GM23338 (cell line): ENCODE measurements at regions not wholly inside any gene's neighbourhood (a gene's known extent, or its start where the extent isn't known, plus 50 kb on each side); places are given as distances from the start of the nearest gene placed in this dataset.

Experiments used
- ATAC-seq: fragments of 200-7000 bp; cut with Tn5 transposase; 3 replicates; pipeline ENCODE4 v1.9.1; 2020
- DNase-seq: peaks from one replicate; pipeline ENCODE4 v3.0.0-alpha.2; 2015; ENCODE audit warnings: low spot score
- H2AFZ ChIP-seq: fragments of 200-600 bp; sonication (generic); 2 replicates; pipeline ENCODE4 v1.8.0; 2016; ENCODE audit warnings: antibody characterized with exemption, mild to moderate bottlenecking, moderate library complexity
- H3F3A ChIP-seq: fragments of 200-600 bp; sonication (generic); replicated peaks from 2 replicates; pipeline ENCODE4 v1.8.0; 2017; ENCODE audit warnings: antibody characterized with exemption, mixed run types, low read depth
- H3K27ac ChIP-seq: fragments of 200-600 bp; sonication (generic); 2 replicates; pipeline ENCODE4 v1.6.1; 2016; ENCODE audit warnings: low read depth
- H3K27me3 ChIP-seq: fragments of 200-600 bp; sonication (generic); 2 replicates; pipeline ENCODE4 v1.8.0; 2016; ENCODE audit warnings: mild to moderate bottlenecking, mixed run types, moderate library complexity; ENCODE audit not compliant: insufficient read depth
- H3K36me3 ChIP-seq: fragments of 200-600 bp; sonication (generic); 2 replicates; pipeline ENCODE4 v1.8.0; 2016; ENCODE audit warnings: mild to moderate bottlenecking; ENCODE audit not compliant: insufficient read depth
- H3K4me1 ChIP-seq: fragments of 200-600 bp; sonication (generic); 2 replicates; pipeline ENCODE4 v1.8.0; 2016; ENCODE audit warnings: mild to moderate bottlenecking, moderate library complexity; ENCODE audit not compliant: insufficient read depth
- H3K4me2 ChIP-seq: fragments of 200-600 bp; sonication (generic); 2 replicates; pipeline ENCODE4 v1.7.1; 2017; ENCODE audit warnings: mixed run types
- H3K4me3 ChIP-seq: fragments of 200-600 bp; sonication (generic); 2 replicates; pipeline ENCODE4 v1.6.1; 2016; ENCODE audit warnings: mixed run types
- H3K79me2 ChIP-seq: fragments of 200-600 bp; sonication (generic); replicated peaks from 2 replicates; pipeline ENCODE4 v1.8.0; 2017; ENCODE audit warnings: mild to moderate bottlenecking; ENCODE audit not compliant: insufficient read depth
- H3K9me2 ChIP-seq: fragments of 200-600 bp; sonication (generic); 2 replicates; pipeline ENCODE4 v1.8.0; 2017; ENCODE audit not compliant: insufficient read depth
- H4K20me1 ChIP-seq: fragments of 200-600 bp; sonication (generic); replicated peaks from 2 replicates; pipeline ENCODE4 v1.8.0; 2017; ENCODE audit warnings: mild to moderate bottlenecking; ENCODE audit not compliant: insufficient read depth
- H3K27ac Mint-ChIP-seq: 2 replicates; pipeline ENCODE4 v1.8.0; 2020; ENCODE audit warnings: inconsistent platforms, mild to moderate bottlenecking, moderate library complexity, mixed read lengths
- H3K27me3 Mint-ChIP-seq: 3 replicates; pipeline ENCODE4 v1.8.0; 2022; ENCODE audit warnings: low read depth, mild to moderate bottlenecking, moderate library complexity, mixed read lengths, inconsistent platforms; ENCODE audit not compliant: insufficient read depth, poor library complexity
- H3K36me3 Mint-ChIP-seq: 3 replicates; pipeline ENCODE4 v1.8.0; 2021; ENCODE audit warnings: low read depth, mild to moderate bottlenecking, inconsistent platforms, moderate library complexity, mixed read lengths
- H3K4me1 Mint-ChIP-seq: 3 replicates; pipeline ENCODE4 v1.8.0; 2020; ENCODE audit warnings: mild to moderate bottlenecking, inconsistent platforms, mixed read lengths
- H3K4me3 Mint-ChIP-seq: 3 replicates; pipeline ENCODE4 v1.8.0; 2021; ENCODE audit warnings: moderate library complexity, mild to moderate bottlenecking, inconsistent platforms, mixed read lengths
- H3K9me3 Mint-ChIP-seq: 3 replicates; pipeline ENCODE4 v1.8.0; 2020; ENCODE audit warnings: moderate library complexity, mild to moderate bottlenecking, inconsistent platforms, mixed read lengths
- CREB1 ChIP-seq: fragments of 250-450 bp; sonication (Bioruptor Pico); IDR thresholded peaks from 2 replicates; pipeline ENCODE4 v1.5.0; 2020; ENCODE audit warnings: low read depth, mild to moderate bottlenecking, moderate library complexity
- EZH2 ChIP-seq: fragments of 200-600 bp; sonication (generic); IDR thresholded peaks from one replicate; pipeline ENCODE4 v1.8.0; 2017; ENCODE audit warnings: antibody characterized with exemption, mild to moderate bottlenecking, low read depth; ENCODE audit not compliant: unreplicated experiment
- NANOG ChIP-seq: IDR thresholded peaks from 2 replicates; pipeline ENCODE4 v1.6.1; 2016; ENCODE audit warnings: antibody characterized with exemption, borderline replicate concordance
- POLR2AphosphoS5 ChIP-seq: IDR thresholded peaks from 2 replicates; pipeline ENCODE4 v1.6.1; 2016; ENCODE audit warnings: antibody characterized with exemption, low read depth
- REST ChIP-seq: IDR thresholded peaks from one replicate; pipeline ENCODE4 v1.6.1; 2018; ENCODE audit warnings: antibody characterized with exemption; ENCODE audit not compliant: unreplicated experiment
- STAT1 ChIP-seq: IDR thresholded peaks from one replicate; pipeline ENCODE4 v1.6.1; 2016; ENCODE audit warnings: antibody characterized with exemption; ENCODE audit not compliant: unreplicated experiment
- ZNF114 ChIP-seq: fragments of 250-450 bp; sonication (Bioruptor Pico); IDR thresholded peaks from 2 replicates; pipeline ENCODE4 v1.5.0; 2020; ENCODE audit warnings: mild to moderate bottlenecking, moderate library complexity
- ZNF331 ChIP-seq: fragments of 250-450 bp; sonication (Bioruptor Pico); IDR thresholded peaks from 2 replicates; pipeline ENCODE4 v1.5.0; 2020; ENCODE audit warnings: low read depth, mild to moderate bottlenecking, moderate library complexity

- no peaks in the 10 kb centered on the region for H3K27me3 ChIP-seq
- no peak overlapping the region for H3K27ac Mint-ChIP-seq
- DNase-seq (no peak), ATAC-seq (no peak)
- no peaks in the 10 kb centered on the region for H3K4me1 ChIP-seq
- H4K20me1 ChIP-seq = no peaks in the 10 kb centered on the region
- no peaks in the 10 kb centered on the region for H3K9me2 ChIP-seq
- H3K4me2 ChIP-seq = no peak overlapping the region
- H2AFZ ChIP-seq = no peak overlapping the region
- no peaks in the 10 kb centered on the region for H3K79me2 ChIP-seq
- H3K36me3 Mint-ChIP-seq = no peaks in the 10 kb centered on the region
- no peaks in the 10 kb centered on the region for H3K36me3 ChIP-seq
- no peak overlapping the region for H3K4me3 ChIP-seq
- no peak for TF ChIP-seq EZH2
- no peaks in the 10 kb centered on the region for H3F3A ChIP-seq
- peaks cover 1% of the 10 kb centered on the region; the same call in 2 of the 3 replicates for H3K4me1 Mint-ChIP-seq
- H3K4me3 Mint-ChIP-seq = no peak overlapping the region
- no peak overlapping the region for H3K27ac ChIP-seq
- peaks cover 3% of the 10 kb centered on the region; the same call in 2 of the 3 replicates for H3K9me3 Mint-ChIP-seq
- peaks cover 7% of the 10 kb centered on the region for H3K27me3 Mint-ChIP-seq
These were observed 115.3 kb downstream of the CDH26 start for GRCh38 chr20:60073504-60073903.

DNA sequence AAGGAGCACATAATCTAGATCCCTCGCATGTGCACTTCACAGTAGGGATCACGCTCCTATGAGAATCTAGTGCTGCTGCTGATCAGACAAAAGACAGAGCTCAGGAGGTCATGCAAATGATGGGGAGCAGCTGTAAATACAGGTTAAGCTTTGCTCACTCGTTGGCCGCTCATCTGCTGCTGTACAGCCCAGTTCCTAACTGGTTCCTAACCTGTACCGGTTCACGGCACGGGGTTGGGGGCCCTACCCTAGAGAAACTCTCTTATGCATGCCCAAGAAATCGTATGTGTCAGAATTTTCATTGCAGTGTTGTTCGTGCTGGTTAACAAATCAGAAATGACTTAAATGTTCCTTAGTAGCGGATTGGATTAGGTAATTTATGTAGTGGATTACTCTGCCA, 116.1 kb downstream of the CDH26 start:
- Histone ChIP-seq H3K4me1 (no peaks in the 10 kb centered on the region), H3K27ac (no peak overlapping the region), H3K4me2 (no peak overlapping the region), H4K20me1 (no peaks in the 10 kb centered on the region), H3K4me3 (no peak overlapping the region), H3K36me3 (no peaks in the 10 kb centered on the region), H2AFZ (no peak overlapping the region), H3K27me3 (no peaks in the 10 kb centered on the region), H3K9me2 (no peaks in the 10 kb centered on the region), H3K79me2 (no peaks in the 10 kb centered on the region), H3F3A (no peaks in the 10 kb centered on the region)
- H3K9me3 Mint-ChIP-seq = peaks cover 3% of the 10 kb centered on the region; the same call in 2 of the 3 replicates
- DNase-seq (no peak), ATAC-seq (no peak)
- no peak overlapping the region for H3K4me3 Mint-ChIP-seq
- peaks cover 7% of the 10 kb centered on the region for H3K27me3 Mint-ChIP-seq
- peaks cover 5% of the 10 kb centered on the region; the same call in 2 of the 3 replicates for H3K4me1 Mint-ChIP-seq
- no peak overlapping the region for H3K27ac Mint-ChIP-seq
- no peaks in the 10 kb centered on the region for H3K36me3 Mint-ChIP-seq
- no peak for TF ChIP-seq CREB1 (CRISPR knock-in tag)
- TF ChIP-seq REST = no peak
- no peak for TF ChIP-seq NANOG
- no peak for TF ChIP-seq ZNF114
- no peak for TF ChIP-seq ZNF331 (CRISPR knock-in tag)
- no peak for TF ChIP-seq EZH2
- no peak for TF ChIP-seq STAT1
- TF ChIP-seq POLR2AphosphoS5 = no peak
